SIG-M5 (cell line): ENCODE measurements at regions not wholly inside any gene's neighbourhood (a gene's known extent, or its start where the extent isn't known, plus 50 kb on each side); places are given as distances from the start of the nearest gene placed in this dataset.

Source experiments
- DNase-seq: peaks from one replicate; lab custom pipeline; 2025; lab: John Stamatoyannopoulos, UW

DNA sequence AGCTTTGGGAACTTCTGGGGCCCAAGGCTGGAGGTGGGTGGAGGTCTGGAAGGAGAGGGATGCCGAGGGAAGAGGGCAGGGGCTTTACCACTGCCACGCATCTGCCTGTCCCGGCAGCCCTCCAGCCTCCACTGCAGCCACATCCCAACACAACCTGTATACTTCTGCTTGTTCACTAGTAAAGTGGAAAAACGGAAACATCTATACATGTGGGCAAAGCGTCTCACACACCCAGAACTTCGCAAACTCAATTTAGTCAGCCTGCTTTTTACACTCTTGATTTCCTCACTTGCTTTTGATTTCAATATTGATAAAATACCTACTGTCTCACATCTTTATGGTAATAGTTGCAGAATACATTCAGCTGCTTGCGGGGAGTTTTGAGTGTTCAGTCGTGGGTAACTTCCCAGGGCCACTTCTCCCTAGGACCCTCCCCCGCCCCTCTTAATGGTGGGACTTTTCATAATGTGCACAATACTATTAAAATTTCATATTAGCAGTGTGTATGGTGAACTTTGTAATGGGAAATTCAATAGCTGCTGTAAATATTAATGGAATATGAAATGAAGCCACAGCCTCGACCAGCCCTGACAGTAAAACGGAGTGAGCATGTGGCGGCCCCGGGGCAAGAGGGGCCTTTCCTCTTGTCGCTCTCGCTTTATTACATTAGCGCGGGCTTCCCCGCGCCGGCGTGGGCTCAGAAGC, 85.2 kb downstream of the NR2F2 start:
- DNase-seq: no peak

GRCh38 chr15:96416218-96416933, 85.9 kb downstream of the NR2F2 start:
- no peak for DNase-seq

- DNase-seq: no peak
Measured at GRCh38 chr15:96416934-96417759, 86.6 kb downstream of the NR2F2 start.

GRCh38 chr15:96417760-96418130, 87.2 kb downstream of the NR2F2 start:
- DNase-seq: no peak

DNA sequence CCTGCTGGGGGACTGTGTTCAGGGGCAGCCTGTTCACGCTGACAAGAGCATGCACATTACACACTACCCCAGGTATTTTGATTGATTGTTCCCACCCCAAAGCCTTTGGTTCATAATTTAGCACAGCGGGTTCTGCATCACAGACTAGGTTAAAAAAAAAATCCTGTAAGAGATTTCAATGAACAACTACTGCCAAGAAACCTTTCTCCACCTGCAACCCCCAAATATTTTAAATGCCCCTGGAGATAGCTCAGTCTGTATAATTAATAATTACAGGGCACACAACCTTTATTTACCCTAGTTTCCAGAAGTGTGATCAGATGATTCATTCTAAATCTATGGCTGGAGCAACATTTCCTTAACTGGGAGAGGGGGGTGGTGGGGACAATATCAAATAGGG, 87.6 kb downstream of the NR2F2 start:
- DNase-seq: no peak

DNA sequence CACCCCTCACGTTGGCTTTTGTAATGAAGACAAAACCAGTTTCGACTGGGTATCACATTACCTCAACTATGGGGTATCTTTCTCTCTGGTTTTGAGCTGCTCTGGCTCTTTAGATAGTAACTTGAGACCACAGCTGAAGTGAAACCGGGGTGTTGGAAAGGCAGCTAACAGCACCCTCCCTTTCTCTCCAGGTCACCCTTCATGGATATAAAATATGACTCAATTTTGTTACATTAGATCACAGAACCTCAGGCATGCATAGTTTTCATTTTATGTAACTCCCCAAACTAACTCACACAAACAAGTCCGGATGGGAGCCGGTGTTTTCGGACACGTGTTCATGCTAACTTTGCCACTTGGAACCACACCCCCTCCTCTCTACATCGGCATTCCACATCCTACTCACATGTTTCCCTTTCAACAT, 90.7 kb downstream of the NR2F2 start:
- DNase-seq: no peak

DNA sequence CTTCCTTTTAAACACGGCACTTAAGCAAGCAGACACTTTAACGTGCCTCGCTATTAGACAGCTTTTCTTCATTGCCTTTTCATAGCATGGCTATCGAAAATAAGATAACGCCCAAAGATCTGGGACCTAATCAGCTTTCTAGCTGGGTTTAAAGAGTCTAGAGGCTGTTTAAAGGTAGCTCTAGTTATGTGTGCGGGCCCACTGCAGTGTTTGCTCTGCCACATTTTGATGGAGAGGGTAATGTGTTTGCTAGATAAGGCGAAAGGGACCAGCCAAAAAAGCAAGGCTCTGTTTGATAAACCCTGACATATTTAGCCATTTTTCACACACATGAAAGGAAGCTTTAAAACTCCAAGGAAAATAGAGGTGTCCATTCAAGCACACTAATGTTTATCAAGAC, 91.6 kb downstream of the NR2F2 start:
- no peak for DNase-seq

DNA sequence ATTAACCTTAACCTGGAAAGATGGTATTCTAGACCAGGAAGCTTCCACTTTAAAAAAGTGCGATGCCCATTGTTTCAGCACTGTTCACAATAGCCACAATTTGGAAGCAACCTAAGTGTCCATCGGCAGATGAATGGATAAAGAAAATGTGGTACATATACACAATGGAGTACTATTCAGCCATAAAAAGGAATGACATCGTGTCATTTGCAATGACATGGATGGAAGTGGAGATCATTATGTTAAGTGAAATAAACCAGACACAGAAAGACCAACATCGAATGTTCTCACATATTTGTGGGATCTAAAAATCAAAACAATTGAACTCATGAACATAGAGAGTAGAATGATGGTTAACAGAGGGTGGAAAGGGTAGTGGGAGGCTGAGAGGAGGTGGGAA, 94.2 kb downstream of the NR2F2 start:
- DNase-seq: no peak

DNA sequence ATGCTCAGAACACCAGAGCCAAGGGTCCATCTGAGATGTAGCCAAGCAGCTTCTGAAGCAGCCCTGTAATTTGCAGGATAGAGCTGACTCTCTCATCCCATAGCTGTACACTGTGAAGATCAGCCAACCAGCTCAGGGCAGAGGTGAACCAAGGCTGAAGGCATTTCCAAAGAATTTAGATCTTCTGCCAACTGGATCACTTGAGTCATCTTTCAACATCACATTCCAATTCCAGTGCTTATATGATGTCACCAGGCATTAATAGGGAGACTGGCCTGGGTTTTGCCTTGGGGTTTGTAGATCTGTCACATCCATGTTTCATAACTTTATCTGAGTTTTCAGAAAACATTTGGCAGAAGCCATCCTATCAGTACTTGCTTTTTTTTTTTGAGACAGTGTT, 98.2 kb downstream of the NR2F2 start:
- DNase-seq: no peak

DNA sequence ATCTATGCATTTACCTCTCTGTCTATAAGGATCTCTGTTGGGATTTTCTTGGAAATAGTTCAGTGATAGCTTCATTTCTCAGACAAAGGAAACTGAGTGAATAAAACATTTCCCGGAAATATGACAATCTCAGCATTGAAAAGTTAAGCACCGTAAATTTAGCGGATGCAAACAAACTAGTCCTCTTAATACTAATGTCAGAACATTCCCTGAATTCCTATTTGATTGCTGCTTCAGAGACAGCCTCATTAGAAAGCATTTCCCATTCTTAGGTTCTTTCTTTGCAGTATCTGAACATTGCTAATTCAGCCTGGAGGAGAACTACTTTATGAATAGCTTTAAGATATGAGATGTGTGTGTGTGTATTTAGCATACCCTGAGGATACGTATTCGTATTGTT, 101.3 kb downstream of the NR2F2 start:
- DNase-seq: no peak

GRCh38 chr15:96435022-96435421, 104.5 kb downstream of the NR2F2 start:
- no peak for DNase-seq

DNA sequence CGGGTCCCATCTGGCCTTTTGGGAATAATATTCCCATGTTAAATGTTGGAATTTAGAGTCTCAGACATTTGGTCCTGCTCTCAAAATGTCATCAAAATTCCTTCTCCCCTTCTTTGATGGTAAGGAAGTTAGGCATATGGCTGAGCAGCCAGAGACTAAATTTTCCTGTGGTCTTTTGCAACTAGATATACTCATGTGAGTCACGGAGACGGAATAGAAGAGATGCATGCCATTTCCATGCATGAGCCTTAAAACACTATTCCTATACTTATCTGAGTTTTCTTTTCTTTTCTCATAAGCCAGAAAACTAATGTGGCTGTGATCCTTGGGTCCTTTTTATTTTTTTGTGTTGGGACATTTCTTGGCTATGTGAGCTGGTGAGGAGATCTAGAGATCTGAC, 105.3 kb downstream of the NR2F2 start:
- DNase-seq: no peak

- DNase-seq: no peak
Measured at GRCh38 chr15:96440978-96441377, 110.5 kb downstream of the NR2F2 start.

GRCh38 chr15:96442076-96442475, 111.6 kb downstream of the NR2F2 start:
- no peak for DNase-seq

- DNase-seq: no peak
Measured at GRCh38 chr15:96444865-96445264, 114.4 kb downstream of the NR2F2 start.

DNA sequence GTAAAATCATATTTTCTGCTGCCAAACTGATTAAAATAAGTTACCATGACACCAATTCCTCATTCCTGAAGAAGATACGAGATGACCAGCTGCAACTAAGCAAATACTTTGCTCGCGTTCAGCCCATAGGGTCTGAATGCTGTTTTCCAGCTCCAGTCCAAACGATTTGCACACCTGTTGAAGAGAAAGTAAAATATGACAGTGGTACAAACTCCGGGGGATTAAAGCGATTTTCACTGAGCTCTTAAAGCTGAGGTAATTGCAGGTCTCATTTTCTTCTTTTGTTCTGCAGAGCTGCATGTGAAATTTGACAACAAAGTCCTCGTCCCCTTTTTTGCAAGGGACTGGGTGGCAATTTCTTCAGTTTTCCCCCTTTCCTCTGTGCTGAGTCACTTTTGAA, 118.4 kb downstream of the NR2F2 start:
- no peak for DNase-seq

DNA sequence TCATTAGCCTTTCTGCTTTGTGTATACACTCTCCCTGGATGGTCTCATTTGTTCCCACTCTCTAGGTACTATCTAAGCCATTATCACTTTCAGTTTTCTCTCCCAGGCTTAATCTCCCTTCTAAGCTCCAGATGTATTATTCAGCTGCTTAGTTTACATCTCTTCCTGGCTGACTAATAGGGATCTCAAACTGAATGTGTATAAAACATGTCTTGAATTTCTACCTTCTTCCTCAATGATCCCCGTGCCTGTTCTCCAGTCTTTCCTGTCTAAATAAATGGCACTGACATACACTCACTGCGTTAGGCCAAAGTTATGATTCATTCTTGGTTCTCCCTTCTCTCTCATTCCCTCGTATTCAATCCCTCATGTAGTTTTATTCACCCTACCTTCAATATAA, 127.3 kb downstream of the NR2F2 start:
- DNase-seq: no peak

DNA sequence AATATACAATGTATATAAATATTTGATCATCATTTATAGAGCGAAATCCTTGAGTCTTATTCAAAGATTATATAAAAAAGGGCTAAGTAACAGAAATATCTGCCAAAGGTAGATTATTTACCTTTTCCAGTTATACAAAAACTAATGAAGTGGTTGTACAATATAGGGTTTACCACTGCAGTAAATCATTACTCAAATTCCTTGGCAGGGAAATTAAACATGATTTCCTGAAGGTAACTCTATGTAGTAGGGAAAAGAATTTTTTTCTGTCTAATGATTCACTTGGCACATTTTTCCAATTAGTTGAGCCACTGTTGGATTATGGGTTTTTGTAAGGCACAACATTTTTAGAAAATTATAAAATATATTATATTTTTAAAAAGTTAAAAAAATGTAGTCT, 129.6 kb downstream of the NR2F2 start:
- no peak for DNase-seq

DNA sequence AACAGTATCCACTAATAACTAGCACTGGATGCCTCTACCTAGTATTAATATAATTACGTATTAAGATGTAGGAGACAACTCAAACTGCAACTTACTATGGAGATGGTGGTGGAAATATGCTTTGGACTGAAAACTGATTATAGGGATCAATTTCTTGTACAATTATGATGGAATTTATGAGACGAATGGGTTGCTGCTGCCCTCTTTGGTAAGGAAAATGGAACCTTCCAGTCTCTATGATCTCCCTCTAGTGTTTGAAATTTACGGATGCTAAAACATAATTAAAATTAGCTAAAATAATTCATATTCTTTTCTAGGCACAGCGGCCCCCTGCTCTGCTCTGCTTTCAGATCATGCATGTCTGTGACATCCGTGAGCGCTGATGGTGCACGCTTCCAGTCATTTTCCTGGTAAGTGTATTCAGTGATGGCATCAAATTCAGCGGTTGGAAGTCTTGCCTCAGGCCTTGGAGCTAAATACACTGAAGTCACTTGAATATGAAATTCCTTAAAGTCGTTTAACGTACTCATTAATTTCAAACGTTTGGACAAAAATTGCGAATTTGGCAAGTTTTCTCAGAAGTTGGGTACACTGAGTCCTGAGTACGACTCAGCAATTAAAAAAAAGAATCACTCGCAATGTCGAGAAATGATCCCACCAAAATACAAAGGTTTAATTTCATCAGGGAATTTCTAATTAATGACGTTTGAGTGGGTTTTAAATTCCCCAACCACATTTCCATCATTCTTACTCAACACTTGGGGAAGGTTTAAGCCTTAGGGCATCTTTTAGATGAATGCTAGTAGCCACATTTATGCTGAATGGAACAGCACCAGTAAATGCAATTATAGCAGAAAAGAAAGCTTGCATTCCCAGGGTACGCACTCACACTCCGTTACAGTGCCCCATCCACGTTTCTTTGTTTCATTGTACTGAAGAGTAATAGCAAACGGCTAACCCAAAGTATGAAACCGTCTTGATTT, 132.6 kb downstream of the NR2F2 start:
- DNase-seq: no peak

- DNase-seq: no peak
Measured at GRCh38 chr15:96466389-96466947, 136.0 kb downstream of the NR2F2 start.

GRCh38 chr15:96468036-96468435, 137.5 kb downstream of the NR2F2 start:
- DNase-seq: no peak
